ENCODE measurements at regions not wholly inside any gene's neighbourhood (a gene's known extent, or its start where the extent isn't known, plus 50 kb on each side); places are given as distances from the start of the nearest gene placed in this dataset.
A peak's percentile ranks its signal among the peaks of the same experiment; 100 is the strongest.
"Not testable (repeated sequence)": the region's sequence is repeated elsewhere in the genome, so short reads cannot be mapped to it uniquely, and the experiment has no call there.

- not testable (repeated sequence) for DNase-seq (ENCODE audit: low spot score)
Measured at GRCh38 chr15:44847555-44847954, 108.9 kb upstream of the TERB2 start.

GRCh38 chr15:44848859-44849258 lies 107.6 kb upstream of the TERB2 start:
- DNase-seq (ENCODE audit: low spot score), result not testable (repeated sequence)

GRCh38 chr15:44849701-44850403 lies 106.6 kb upstream of the TERB2 start:
- not testable (repeated sequence) for DNase-seq (ENCODE audit: low spot score)

- peak; percentile 99 for TF ChIP-seq CTCF (IDR thresholded peaks at IDR 0.05; ENCODE audit: extremely low read depth, missing control alignments)
- DNase-seq (ENCODE audit: low spot score), result peak; percentile 63
Measured at GRCh38 chr15:44853304-44853950, 103.1 kb upstream of the TERB2 start.

- DNase-seq (ENCODE audit: low spot score), result not testable (repeated sequence)
Measured at GRCh38 chr15:44854696-44855095, 101.8 kb upstream of the TERB2 start.

- DNase-seq (ENCODE audit: low spot score), result not testable (repeated sequence)
Measured at GRCh38 chr15:44856284-44856683, 100.2 kb upstream of the TERB2 start.

- not testable (repeated sequence) for DNase-seq (ENCODE audit: low spot score)
Measured at GRCh38 chr15:44857164-44857710, 99.2 kb upstream of the TERB2 start.

- not testable (repeated sequence) for DNase-seq (ENCODE audit: low spot score)
Measured at GRCh38 chr15:44859088-44859487, 97.4 kb upstream of the TERB2 start.

GRCh38 chr15:44860168-44860567 lies 96.3 kb upstream of the TERB2 start:
- not testable (repeated sequence) for DNase-seq (ENCODE audit: low spot score)

GRCh38 chr15:44861439-44861910 lies 95.0 kb upstream of the TERB2 start:
- no peak for TF ChIP-seq CTCF (IDR thresholded peaks at IDR 0.05; ENCODE audit: extremely low read depth, missing control alignments)
- DNase-seq (ENCODE audit: low spot score), result no peak

- no peak for DNase-seq (ENCODE audit: low spot score)
- TF ChIP-seq CTCF (IDR thresholded peaks at IDR 0.05; ENCODE audit: extremely low read depth, missing control alignments), result no peak
Measured at GRCh38 chr15:44861917-44862316, 94.6 kb upstream of the TERB2 start.

- not testable (repeated sequence) for DNase-seq (ENCODE audit: low spot score)
Measured at GRCh38 chr15:44862866-44863265, 93.6 kb upstream of the TERB2 start.

GRCh38 chr15:44868100-44868499 lies 88.4 kb upstream of the TERB2 start:
- not testable (repeated sequence) for DNase-seq (ENCODE audit: low spot score)

GRCh38 chr15:44870125-44870524 lies 86.4 kb upstream of the TERB2 start:
- DNase-seq (ENCODE audit: low spot score), result not testable (repeated sequence)
